NCI-H345 treated with DMSO at 0.1 percent for 48 hours (cell line): ENCODE measurements at regions not wholly inside any gene's neighbourhood (a gene's known extent, or its start where the extent isn't known, plus 50 kb on each side); places are given as distances from the start of the nearest gene placed in this dataset.
"Not testable (repeated sequence)": the region's sequence is repeated elsewhere in the genome, so short reads cannot be mapped to it uniquely, and the experiment has no call there.

Source experiments
- DNase-seq: peaks from one replicate; lab custom pipeline; 2025; ENCODE audit not compliant: unreplicated experiment; lab: John Stamatoyannopoulos, UW

- DNase-seq, result not testable (repeated sequence)
Measured at GRCh38 chr14:106522118-106522517, 995.7 kb downstream of the TMEM121 start.

DNA sequence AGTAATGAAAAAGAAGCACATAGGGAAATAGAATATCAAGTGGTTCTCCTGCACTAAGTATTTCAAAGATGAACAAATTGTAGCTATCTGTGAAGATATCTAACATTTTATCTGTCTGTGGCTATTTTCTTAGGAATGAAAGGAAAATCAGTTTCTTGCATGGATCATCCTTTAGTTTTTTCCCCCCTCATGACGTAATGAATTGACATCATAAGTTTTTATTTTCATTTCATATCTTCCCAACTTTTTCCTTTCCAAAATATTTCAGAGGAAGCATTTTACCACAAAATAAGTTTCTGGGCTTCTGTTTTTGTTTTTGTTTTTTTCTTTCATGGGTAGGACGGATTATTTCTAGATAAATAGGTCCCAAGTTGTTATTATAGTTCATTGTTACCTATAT, 996.6 kb downstream of the TMEM121 start:
- no peak for DNase-seq

DNA sequence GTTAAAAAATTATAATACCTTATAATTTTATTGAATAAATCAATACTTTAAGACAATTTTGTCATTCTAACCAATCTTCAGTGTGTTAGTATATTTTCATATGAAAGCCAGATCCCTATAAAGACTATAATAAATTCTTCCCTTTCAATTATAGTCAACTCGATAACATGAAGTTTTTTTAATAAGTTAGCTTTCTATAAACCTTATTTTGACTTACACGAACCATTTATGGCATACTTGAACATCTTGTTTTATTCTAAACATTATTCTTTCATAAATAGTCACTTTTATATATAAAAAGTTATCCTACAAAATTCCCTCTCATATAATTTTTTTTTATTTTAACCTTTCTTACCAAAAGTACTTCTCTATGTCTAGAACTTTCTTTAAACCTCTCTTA, 1002.3 kb downstream of the TMEM121 start:
- no peak for DNase-seq

DNA sequence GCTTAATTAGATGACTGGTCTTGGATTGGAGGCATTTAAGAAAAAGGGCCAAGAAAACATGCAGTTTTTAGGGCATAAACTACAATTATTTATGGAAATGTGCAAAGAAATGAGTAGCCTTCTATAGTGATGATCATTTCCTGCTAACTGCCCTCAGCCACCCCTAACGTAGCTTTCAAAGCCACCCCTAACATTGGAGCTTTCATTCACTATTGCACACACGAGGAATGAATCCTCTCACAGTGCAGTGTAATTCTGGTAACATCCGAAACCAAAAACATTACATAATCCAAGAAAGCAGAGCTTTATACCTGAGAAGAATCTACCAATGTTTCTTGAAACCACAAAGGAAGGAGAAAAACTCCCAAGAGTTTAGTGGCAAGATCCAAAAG, 1003.6 kb downstream of the TMEM121 start:
- no peak for DNase-seq

- DNase-seq, result no peak
Measured at GRCh38 chr14:106530423-106531107, 1004.2 kb downstream of the TMEM121 start.

DNA sequence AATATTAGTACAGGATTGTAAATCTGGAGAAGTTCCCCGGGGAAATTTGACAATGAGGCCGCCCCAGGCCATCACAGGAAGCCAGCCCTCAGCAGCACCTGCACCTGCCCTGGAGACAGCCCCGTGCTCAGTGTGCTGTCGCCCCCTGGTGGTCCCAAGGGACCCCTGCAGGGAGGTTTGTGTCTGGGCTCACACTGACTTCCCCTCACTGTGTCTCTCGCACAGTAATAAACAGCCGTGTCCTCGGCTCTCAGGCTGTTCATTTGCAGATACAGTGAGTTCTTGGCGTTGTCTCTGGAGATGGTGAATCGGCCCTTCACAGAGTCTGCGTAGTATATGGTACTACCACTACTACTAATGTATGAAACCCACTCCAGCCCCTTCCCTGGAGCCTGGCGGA, 1011.2 kb downstream of the TMEM121 start:
- not testable (repeated sequence) for DNase-seq

GRCh38 chr14:106538201-106538600, 1011.8 kb downstream of the TMEM121 start:
- DNase-seq, result no peak

DNA sequence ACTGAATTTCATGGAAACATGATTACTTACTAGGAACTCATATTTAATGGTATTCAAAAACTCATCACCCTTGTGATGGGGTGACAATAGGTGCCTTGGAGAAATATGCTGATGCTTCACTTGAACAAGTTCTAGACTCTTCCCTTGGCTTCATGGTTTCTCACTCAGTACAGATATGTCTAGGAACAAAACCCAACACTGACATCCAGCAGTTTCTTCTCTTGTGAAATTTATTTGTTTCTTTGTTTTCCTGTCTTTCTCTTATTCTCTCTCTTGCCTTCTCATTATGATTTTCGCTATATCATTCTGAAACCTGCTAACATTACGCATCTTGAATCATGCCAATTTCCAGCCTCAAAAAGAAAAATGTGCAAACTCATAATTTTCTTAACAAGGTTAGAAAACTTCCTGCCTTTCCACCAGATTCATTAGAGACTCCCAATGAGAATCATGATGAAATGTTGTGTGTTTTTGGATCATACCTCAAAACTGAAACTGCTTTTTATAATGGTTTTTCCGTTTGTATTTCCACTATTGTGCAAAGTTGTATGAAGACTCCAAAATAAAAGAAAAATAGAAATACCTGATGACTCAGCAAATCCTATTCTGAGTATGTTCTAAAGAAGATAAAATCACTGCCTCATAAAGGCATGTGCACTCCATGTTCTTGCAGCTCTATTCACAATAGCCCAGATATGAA, 1021.5 kb downstream of the TMEM121 start:
- no peak for DNase-seq

DNA sequence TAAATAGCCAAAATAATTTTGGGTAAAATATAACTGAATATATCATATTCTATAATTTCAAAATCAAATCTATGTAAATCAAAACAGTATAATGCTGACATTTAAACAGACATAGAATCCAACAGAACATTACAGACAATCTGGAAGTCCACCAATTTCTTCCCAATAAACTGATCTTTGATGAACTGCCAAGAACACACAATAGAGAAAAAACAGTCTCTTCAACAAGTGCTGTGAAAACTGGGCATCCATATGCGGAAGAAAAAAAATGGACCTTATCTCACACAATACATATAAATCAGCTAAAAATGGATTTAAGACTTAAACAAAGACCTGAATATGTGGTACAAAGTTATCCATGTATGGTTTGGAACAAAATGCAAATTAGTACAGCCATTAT, 1022.7 kb downstream of the TMEM121 start:
- DNase-seq, result no peak

DNA sequence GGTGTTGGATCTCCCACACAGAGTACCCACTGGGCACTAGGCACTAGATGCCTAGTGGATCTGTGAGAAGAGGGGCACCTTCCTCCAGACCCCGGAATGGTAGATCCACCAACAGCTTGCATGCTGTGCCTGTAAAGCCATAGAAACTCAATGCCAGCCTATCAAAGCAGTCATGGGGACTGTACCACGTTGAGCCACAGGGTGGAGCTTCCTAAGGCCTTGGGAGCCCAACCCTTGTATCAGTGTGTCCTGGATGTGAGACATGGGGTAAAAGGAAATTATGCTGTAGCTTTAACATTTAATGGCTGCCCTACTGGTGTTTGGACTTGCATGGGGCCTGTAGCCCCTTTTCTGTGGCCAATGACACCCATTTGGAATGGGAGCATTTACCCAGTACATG, 1024.9 kb downstream of the TMEM121 start:
- DNase-seq, result no peak

GRCh38 chr14:106556211-106556610, 1029.8 kb downstream of the TMEM121 start:
- not testable (repeated sequence) for DNase-seq

DNA sequence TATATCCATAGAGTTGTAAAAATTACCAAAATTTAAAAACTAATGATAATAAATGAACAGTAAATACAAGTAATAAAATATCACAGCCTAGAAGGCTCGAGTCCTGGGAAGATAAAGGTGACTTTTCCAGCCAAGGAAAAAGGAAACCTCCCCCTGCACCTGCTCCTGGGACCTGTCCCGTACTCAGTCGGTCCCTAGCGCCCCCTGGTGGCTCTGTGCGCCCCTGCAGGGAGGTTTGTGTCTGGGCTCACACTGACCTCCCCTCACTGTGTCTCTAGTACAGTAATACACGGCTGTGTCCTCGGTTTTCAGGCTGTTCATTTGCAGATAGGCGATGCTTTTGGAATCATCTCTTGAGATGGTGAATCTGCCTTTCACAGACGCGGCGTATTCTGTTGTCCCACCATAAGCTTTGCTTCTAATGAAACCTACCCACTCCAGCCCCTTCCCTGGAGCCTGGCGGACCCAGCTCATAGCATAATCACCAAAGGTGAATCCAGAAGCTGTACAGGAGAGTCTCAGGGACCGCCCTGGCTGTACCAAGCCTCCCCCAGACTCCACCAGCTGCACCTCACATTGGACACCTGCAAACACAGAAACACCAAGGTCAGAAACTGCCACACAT, 1030.4 kb downstream of the TMEM121 start:
- peak; percentile 55 for DNase-seq

DNA sequence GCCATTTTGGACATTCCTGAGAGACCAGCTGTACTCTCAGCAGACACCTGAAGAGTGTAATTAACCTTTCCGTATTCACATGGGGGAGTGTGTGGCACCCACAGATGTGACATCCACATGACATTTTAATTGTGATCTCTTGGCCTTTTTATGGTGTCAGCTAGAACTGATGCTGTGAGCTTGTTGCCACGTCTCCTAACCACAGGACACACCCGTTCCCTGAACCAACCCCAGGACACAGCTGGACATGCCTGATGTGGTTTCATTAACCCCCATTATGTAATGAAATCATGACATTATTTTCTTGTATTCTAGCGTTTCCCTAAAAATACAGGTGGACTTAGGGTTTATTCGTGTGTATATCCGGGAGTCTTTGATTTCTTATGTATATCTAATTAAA, 1036.1 kb downstream of the TMEM121 start:
- no peak for DNase-seq

GRCh38 chr14:106564058-106564643, 1037.8 kb downstream of the TMEM121 start:
- no peak for DNase-seq

- peak; percentile 67 for DNase-seq
Measured at GRCh38 chr14:106578481-106578880, 1052.1 kb downstream of the TMEM121 start.

DNA sequence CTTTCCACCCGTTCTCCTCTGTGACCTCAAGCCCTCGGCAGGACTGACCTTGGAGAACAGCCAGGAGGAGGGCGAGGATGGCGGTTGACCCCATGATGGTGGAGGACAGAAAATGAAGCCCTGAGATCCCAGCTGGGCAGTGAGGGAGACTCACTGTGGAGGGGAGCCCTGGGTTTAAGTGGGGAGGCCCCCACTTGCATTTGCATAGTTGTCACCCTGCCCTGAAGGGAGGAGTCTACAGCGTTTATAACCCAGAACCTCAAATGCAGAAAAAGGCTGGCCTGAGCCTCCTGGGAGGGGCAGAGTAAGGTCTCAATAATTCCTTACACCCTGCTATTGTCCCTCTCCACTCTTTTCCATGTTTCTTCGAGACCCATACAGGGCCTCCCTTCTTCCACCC, 1052.7 kb downstream of the TMEM121 start:
- no peak for DNase-seq

DNA sequence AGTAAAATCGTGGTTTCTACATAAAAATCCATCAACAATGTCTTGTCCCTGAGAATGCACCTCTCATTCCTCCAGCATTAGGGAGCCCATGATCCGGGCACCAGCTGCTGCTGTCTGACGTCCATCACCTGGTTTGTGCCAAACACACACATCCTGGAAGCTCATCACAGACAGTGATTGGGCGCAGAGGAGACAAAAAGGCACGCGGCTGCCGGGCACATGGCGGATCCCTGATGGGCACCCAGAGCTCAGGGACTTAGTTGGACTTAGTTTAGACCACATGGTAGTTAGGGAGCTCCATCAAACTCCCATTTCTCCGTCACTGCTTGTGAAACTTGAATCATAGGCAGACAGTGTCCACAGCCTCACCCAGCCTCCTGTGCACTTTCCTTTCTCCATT, 1059.3 kb downstream of the TMEM121 start:
- DNase-seq, result no peak

GRCh38 chr14:106586098-106586704, 1059.8 kb downstream of the TMEM121 start:
- DNase-seq, result peak; percentile 22

DNA sequence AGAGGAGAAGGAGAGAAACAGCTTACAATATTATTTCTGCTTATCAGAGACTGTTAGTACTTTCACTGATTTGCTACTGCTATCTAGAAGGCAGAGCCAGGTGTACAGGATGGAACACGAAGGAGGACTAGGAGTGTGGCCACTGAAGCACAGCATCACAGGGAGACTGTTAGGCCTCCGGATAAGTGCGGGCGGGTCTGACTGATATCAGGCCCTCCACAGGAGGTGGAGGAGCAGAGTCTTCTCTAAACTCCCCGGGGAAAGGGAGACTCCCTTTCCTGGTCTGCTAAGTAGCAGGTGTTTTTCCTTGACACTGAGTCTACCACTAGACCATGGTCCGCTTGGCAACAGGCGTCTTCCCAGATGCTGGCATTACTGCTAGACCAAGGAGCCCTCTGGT, 1065.2 kb downstream of the TMEM121 start:
- DNase-seq, result not testable (repeated sequence)

GRCh38 chr14:106592115-106592852, 1065.9 kb downstream of the TMEM121 start:
- DNase-seq, result not testable (repeated sequence)

GRCh38 chr14:106599209-106599608, 1072.8 kb downstream of the TMEM121 start:
- no peak for DNase-seq
